ENCODE measurements at regions not wholly inside any gene's neighbourhood (a gene's known extent, or its start where the extent isn't known, plus 50 kb on each side); places are given as distances from the start of the nearest gene placed in this dataset.

DNA sequence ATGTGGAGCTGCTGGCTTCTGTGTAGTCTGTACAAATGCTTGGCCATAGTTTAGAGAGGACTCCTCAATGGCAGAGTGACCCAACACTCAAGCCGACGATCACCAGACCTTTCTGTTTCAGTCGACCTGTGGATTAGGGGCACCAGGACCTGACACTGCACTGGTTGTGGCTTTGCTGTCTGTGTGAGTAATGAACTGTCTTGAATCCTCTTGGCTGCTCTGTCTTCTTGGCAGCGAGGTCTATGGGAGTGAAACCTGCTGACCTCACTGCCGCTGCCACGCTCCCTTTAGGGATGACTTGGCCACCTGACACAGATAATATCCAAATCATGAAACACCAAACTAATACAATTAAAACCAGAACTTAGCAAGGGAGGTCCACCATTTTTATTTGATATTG is 83.5 kb upstream of the C14orf180 start:
- intact Hi-C loops (cut with DNase I): no loop called here
- H3K36me3 ChIP-seq (ENCODE audit: control insufficient read depth in 1 of 2, insufficient read depth in 2 of 2, low read length in 1 of 2): no peaks in the 10 kb centered on the region
- 57 to 67% methylated on average over 6 of the region's 6 CpGs for WGBS, 2 donors
- H3K9me3 ChIP-seq (ENCODE audit: control insufficient read depth, low read length): peaks cover 5% of the 10 kb centered on the region
- ATAC-seq (ENCODE audit: low FRiP score): no peak
- no peak for DNase-seq
- H3K4me3 ChIP-seq (ENCODE audit: low read length in 2 of 2): no peak overlapping the region
- H3K27me3 ChIP-seq (ENCODE audit: control insufficient read depth in 1 of 2, insufficient read depth in 2 of 2, low read length in 1 of 2): no peaks in the 10 kb centered on the region
- H3K27ac ChIP-seq (ENCODE audit: low read depth in 1 of 2, low read length in 2 of 2): no peak overlapping the region
- H3K4me1 ChIP-seq (ENCODE audit: control insufficient read depth in 1 of 2, insufficient read depth in 2 of 2, low read length in 2 of 2): no peaks in the 10 kb centered on the region

DNA sequence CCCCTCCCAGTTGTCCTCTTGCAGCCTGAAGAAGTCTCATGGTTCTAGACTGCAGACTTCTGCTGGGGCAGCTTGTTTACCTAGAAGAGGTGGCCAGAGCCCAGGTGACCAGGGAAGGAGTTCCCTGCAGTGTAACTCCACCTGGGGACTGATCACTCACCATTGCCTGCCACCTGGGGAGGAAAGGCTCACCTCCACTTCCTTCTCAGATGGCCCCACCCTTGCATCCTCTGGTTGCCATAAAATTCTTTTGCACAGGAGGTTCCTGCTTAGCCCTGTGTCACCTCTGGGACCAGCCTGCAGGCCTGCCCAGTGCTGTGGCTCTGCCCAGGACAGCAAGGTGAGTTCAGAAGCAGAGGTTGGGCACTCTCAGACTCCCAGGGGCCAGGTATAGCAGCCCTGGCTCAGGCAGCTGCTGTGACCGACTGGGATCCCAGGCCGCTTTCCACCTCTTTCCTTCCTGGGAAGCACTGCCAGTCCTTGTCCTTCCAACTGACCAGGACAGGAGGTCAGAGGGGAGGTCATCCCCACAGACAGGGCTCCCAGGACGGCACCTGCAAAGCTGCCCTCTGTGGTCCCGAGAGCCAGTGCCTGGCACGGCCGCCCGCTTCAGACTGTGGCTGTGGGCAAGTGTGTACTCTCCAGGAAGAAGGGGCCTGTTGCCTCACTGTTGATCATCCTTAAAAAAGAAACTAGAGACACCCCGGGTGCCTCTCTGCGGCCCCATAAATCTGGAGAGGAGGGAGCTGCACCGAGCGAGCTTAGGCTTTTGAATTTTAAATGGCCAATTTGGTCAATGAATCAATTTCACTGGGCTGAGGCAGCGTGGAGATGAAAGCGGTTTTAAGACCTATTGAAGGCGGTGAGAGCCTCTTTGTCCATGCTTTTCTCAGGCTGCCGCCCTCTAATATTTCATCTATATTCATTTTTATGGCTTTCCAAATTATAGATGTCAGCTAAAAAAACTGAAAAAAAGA is 79.5 kb upstream of the C14orf180 start:
- no peak for ATAC-seq (ENCODE audit: low FRiP score)
- Histone ChIP-seq H3K36me3 (ENCODE audit: control insufficient read depth in 1 of 2, insufficient read depth in 2 of 2, low read length in 1 of 2) (no peaks in the 10 kb centered on the region), H3K4me1 (ENCODE audit: control insufficient read depth in 1 of 2, insufficient read depth in 2 of 2, low read length in 2 of 2) (no peaks in the 10 kb centered on the region), H3K9me3 (ENCODE audit: control insufficient read depth, low read length) (peaks cover 11% of the 10 kb centered on the region), H3K4me3 (ENCODE audit: low read length in 2 of 2) (no peak overlapping the region), H3K27me3 (ENCODE audit: control insufficient read depth in 1 of 2, insufficient read depth in 2 of 2, low read length in 1 of 2) (no peaks in the 10 kb centered on the region), H3K27ac (ENCODE audit: low read depth in 1 of 2, low read length in 2 of 2) (no peak overlapping the region)
- intact Hi-C loops (cut with DNase I): no loop called here
- peak in 1 of 2 donors; percentile 47 for DNase-seq
- 52 to 68% methylated on average over 15 of the region's 15 CpGs for WGBS, 2 donors

DNA sequence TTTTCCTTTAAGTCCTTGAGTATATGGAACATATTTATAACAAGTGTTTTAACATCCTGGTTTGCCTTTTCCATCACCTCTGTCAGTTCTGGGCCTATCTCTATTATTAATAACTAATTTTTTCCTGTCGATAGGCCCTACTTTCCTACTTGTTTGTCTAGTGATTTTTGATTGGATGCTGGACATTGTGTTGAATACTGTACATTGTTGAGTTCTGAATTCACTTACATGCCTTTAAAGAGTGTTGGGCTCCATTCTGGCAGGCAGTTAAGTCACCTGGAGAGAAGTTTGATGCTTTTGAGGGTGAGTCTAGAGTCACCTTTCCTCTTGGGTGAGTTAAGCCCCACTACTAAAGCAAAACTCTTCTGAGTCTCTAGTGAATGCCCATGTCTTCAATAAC is 77.5 kb upstream of the C14orf180 start:
- Histone ChIP-seq H3K27me3 (ENCODE audit: control insufficient read depth in 1 of 2, insufficient read depth in 2 of 2, low read length in 1 of 2) (no peaks in the 10 kb centered on the region), H3K4me1 (ENCODE audit: control insufficient read depth in 1 of 2, insufficient read depth in 2 of 2, low read length in 2 of 2) (no peaks in the 10 kb centered on the region), H3K36me3 (ENCODE audit: control insufficient read depth in 1 of 2, insufficient read depth in 2 of 2, low read length in 1 of 2) (no peaks in the 10 kb centered on the region), H3K9me3 (ENCODE audit: control insufficient read depth, low read length) (peaks cover 9% of the 10 kb centered on the region), H3K27ac (ENCODE audit: low read depth in 1 of 2, low read length in 2 of 2) (no peak overlapping the region), H3K4me3 (ENCODE audit: low read length in 2 of 2) (no peak overlapping the region)
- 88 to 89% methylated on average over 1 of the region's 1 CpG for WGBS, 2 donors
- no peak for DNase-seq
- intact Hi-C loops (cut with DNase I): no loop called here
- no peak for ATAC-seq (ENCODE audit: low FRiP score)

DNA sequence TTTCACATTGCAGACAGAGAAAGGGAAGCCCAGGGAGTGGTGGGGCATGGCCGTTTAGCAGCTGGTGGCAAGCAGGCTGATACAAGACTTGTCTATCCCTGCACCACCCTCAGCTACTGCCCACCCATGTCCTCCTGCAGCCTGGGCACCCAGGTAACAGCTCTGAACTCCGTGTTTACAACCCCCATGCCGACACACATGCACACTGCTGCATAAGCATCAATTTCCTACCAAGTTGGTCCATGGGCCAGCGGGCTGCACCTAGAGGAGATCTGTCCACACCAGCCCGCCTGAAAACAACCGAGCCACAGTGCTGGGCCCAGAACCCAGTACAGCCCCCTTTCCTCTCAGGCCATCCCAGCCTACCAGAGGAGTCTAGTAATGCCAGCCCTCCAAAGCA is 75.9 kb upstream of the C14orf180 start:
- no peak for DNase-seq
- WGBS, 2 donors: 66 to 72% methylated on average over 6 of the region's 6 CpGs
- ATAC-seq (ENCODE audit: low FRiP score): no peak

DNA sequence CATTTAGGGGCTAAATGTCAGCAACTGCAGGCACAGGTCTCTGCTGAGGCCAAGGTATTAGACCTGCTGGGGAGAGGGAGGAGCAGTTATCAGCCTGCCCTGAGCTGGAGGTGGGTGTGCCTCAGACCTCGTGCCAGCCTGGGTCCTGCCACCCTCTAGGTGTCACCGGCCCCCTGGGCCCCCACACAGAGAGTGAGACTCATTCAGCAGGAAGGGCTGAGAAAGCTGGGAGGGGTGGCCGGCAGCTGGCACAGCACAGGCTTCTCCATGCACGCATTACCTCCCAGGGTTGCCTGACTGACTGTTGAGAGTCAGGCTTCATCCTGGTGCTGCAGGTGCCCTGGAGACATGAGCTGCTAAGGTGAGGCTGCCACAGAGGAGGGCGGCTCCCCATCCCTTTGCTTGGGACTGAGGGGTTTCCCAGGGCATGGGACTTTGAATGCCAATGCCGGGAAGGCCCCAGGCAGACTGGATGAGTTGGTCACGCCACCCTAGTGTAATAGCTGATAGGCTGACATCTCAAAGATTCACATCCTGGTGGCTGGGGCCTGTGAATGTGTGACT is 75.3 kb upstream of the C14orf180 start:
- 80 to 81% methylated on average over 7 of the region's 7 CpGs for WGBS, 2 donors
- Histone ChIP-seq H3K27ac (ENCODE audit: low read depth in 1 of 2, low read length in 2 of 2) (no peak overlapping the region), H3K4me3 (ENCODE audit: low read length in 2 of 2) (no peak overlapping the region), H3K36me3 (ENCODE audit: control insufficient read depth in 1 of 2, insufficient read depth in 2 of 2, low read length in 1 of 2) (no peaks in the 10 kb centered on the region), H3K27me3 (ENCODE audit: control insufficient read depth in 1 of 2, insufficient read depth in 2 of 2, low read length in 1 of 2) (no peaks in the 10 kb centered on the region), H3K4me1 (ENCODE audit: control insufficient read depth in 1 of 2, insufficient read depth in 2 of 2, low read length in 2 of 2) (no peaks in the 10 kb centered on the region), H3K9me3 (ENCODE audit: control insufficient read depth, low read length) (peaks cover 12% of the 10 kb centered on the region)
- DNase-seq (no peak), ATAC-seq (ENCODE audit: low FRiP score) (no peak)
- intact Hi-C loops (cut with DNase I): no loop called here

More for the DNA sequence above, 75.9 kb upstream of the C14orf180 start:
- Histone ChIP-seq H3K27me3 (ENCODE audit: control insufficient read depth in 1 of 2, insufficient read depth in 2 of 2, low read length in 1 of 2) (no peaks in the 10 kb centered on the region), H3K27ac (ENCODE audit: low read depth in 1 of 2, low read length in 2 of 2) (no peak overlapping the region), H3K4me3 (ENCODE audit: low read length in 2 of 2) (no peak overlapping the region), H3K4me1 (ENCODE audit: control insufficient read depth in 1 of 2, insufficient read depth in 2 of 2, low read length in 2 of 2) (no peaks in the 10 kb centered on the region), H3K36me3 (ENCODE audit: control insufficient read depth in 1 of 2, insufficient read depth in 2 of 2, low read length in 1 of 2) (no peaks in the 10 kb centered on the region), H3K9me3 (ENCODE audit: control insufficient read depth, low read length) (peaks cover 12% of the 10 kb centered on the region)
- intact Hi-C loops (cut with DNase I): no loop called here

DNA sequence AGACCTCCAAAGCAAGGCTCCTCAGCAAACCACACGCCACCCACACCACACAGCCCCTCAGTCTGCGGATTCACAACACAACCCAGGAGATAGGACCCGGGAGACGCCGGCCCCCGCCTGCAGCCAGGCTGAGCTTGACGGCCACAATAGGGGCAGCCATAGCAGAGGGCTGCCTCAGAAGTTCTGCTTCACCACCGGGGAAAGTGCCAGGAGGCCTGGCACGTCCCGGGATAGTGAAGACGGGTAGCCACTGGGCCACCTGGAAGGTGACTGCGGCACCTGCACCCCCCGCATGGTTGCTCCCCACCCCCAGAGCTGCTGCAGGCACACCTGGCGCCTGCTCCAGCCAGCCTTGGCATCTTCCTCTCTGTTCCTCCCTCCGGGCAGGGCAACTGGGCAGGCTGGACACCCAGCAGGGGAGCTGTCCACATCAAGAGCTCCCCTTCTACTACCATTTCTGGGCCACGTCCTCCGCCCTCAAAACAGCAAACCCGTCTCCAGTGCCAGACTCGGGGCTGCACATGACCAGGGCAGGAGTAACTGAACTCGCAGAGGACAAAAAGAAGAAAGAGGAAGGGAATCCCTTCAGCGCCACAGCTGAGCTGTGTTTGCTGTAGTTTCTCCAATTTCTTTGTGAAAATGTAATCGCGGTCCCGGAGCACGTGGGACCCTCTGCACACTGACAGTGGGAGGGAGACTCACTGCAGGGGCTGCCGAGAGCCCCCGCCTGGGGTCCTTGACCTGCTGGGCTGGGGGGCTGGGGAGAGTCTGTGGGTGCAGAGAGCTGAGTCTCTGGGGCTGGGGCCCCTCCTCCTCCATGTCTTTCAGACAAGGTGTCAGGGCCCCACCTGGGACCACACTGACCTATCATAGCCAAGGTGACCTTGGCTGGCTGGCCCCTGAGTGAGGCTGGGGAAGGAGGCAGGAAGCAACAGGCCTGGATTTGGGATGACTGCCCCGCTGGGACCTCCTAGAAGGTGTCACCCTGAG is 74.2 kb upstream of the C14orf180 start:
- 72 to 74% methylated on average over 28 of the region's 28 CpGs for WGBS, 2 donors
- intact Hi-C loops (cut with DNase I): no loop called here
- no peaks in the 10 kb centered on the region for H3K27me3 ChIP-seq (ENCODE audit: control insufficient read depth in 1 of 2, insufficient read depth in 2 of 2, low read length in 1 of 2)
- no peaks in the 10 kb centered on the region for H3K36me3 ChIP-seq (ENCODE audit: control insufficient read depth in 1 of 2, insufficient read depth in 2 of 2, low read length in 1 of 2)
- H3K27ac ChIP-seq (ENCODE audit: low read depth in 1 of 2, low read length in 2 of 2): no peak overlapping the region
- H3K9me3 ChIP-seq (ENCODE audit: control insufficient read depth, low read length): peaks cover 12% of the 10 kb centered on the region
- DNase-seq (peak in 1 of 2 donors; percentile 70), ATAC-seq (ENCODE audit: low FRiP score) (no peak)
- H3K4me3 ChIP-seq (ENCODE audit: low read length in 2 of 2): no peak overlapping the region
- H3K4me1 ChIP-seq (ENCODE audit: control insufficient read depth in 1 of 2, insufficient read depth in 2 of 2, low read length in 2 of 2): no peaks in the 10 kb centered on the region

DNA sequence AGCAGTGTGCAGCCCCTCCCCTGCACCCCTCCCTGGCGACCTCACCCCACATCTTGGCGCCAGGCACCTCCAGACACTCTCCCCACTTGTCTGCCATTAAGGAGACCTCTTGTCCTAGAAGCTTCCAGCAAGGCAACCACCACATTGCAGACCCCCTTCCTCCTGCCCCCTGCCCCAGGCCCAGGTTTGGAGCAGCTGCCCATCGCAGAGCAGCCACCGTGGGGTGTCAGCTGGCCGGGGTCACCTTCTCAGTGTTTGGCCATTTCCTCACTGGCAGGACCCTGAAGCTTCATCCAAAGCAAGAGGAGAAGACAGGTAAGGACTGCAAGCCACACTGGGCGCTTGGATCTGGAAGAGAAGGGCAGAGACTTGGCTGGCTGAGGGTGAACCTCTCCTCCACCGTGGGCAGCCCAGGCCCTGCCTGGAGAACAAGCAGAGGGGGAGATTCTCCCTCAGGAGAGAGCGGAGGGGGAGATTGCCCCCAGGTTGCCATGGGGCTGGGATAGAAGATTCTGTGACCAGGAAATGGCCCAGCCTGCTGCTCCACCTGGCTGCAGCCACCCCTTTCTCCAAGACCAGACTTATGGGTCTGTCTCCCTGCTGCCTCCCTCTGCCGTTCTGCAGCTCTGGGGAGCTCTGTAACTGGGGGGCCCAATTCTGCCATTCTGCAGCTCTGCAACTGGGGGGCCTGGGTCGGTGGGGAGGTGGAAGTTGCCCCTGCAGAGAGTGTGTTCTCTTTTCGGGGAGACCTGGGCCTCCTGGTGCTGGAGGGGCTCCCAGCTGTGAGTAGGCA is 72.9 kb upstream of the C14orf180 start:
- peak in 1 of 2 donors; percentile 55 for DNase-seq
- H3K9me3 ChIP-seq (ENCODE audit: control insufficient read depth, low read length): peaks cover 12% of the 10 kb centered on the region
- H3K4me1 ChIP-seq (ENCODE audit: control insufficient read depth in 1 of 2, insufficient read depth in 2 of 2, low read length in 2 of 2): no peaks in the 10 kb centered on the region
- intact Hi-C loops (cut with DNase I): no loop called here
- ATAC-seq (ENCODE audit: low FRiP score): no peak
- no peaks in the 10 kb centered on the region for H3K27me3 ChIP-seq (ENCODE audit: control insufficient read depth in 1 of 2, insufficient read depth in 2 of 2, low read length in 1 of 2)
- no peak overlapping the region for H3K4me3 ChIP-seq (ENCODE audit: low read length in 2 of 2)
- WGBS, 2 donors: 78 to 80% methylated on average over 10 to 11 of the region's 11 CpGs
- H3K27ac ChIP-seq (ENCODE audit: low read depth in 1 of 2, low read length in 2 of 2): no peak overlapping the region
- no peaks in the 10 kb centered on the region for H3K36me3 ChIP-seq (ENCODE audit: control insufficient read depth in 1 of 2, insufficient read depth in 2 of 2, low read length in 1 of 2)

DNA sequence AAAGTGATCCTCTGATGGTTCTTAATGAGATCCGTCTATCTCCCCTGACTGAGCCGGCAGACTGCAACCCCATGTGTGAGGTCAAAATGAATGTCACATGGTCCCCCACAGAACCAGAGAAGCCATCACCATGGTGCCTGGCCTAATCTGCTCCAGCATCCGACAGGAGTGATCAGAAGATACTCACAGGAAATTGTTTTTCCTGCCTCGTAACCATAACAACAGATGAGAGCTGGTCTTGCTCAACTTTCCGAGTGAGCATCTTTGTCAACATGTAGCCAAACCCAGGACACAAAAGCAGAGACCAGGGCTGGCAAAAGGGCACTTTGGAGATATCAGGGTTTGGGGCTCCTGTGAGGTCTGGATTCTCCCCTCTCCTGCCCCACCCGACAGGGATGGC is 72.1 kb upstream of the C14orf180 start:
- WGBS, 2 donors: 61 to 66% methylated on average over 6 of the region's 6 CpGs
- no peak for ATAC-seq (ENCODE audit: low FRiP score)

More for the DNA sequence above, 72.1 kb upstream of the C14orf180 start:
- Histone ChIP-seq H3K36me3 (ENCODE audit: control insufficient read depth in 1 of 2, insufficient read depth in 2 of 2, low read length in 1 of 2) (no peaks in the 10 kb centered on the region), H3K27me3 (ENCODE audit: control insufficient read depth in 1 of 2, insufficient read depth in 2 of 2, low read length in 1 of 2) (no peaks in the 10 kb centered on the region), H3K4me3 (ENCODE audit: low read length in 2 of 2) (no peak overlapping the region), H3K9me3 (ENCODE audit: control insufficient read depth, low read length) (peaks cover 12% of the 10 kb centered on the region), H3K27ac (ENCODE audit: low read depth in 1 of 2, low read length in 2 of 2) (no peak overlapping the region), H3K4me1 (ENCODE audit: control insufficient read depth in 1 of 2, insufficient read depth in 2 of 2, low read length in 2 of 2) (no peaks in the 10 kb centered on the region)
- no peak for DNase-seq
- intact Hi-C loops (cut with DNase I): no loop called here
